Lung (tissue), 11 donors: ENCODE measurements at regions not wholly inside any gene's neighbourhood (a gene's known extent, or its start where the extent isn't known, plus 50 kb on each side); places are given as distances from the start of the nearest gene placed in this dataset.

ENCODE experiments used
- ATAC-seq: fragments of 200-7000 bp; cut with Tn5 transposase; one replicate; pipeline ENCODE4 v1.9.1; 2020; ENCODE audit warnings: moderate number of reproducible peaks; ENCODE audit not compliant: insufficient read depth, low FRiP score
- DNase-seq, 3 donors: peaks; one replicate each; pipeline ENCODE4 v3.0.0-alpha.2; 2013 to 2017
- H3K27ac ChIP-seq, 2 donors: one replicate each; pipeline ENCODE4 v1.5.1; 2013; ENCODE audit warnings: mild to moderate bottlenecking in 2 of 2, moderate library complexity in 2 of 2, control low read depth in 1 of 2, inconsistent platforms in 1 of 2, low read depth in 1 of 2, low read length in 1 of 2
- H3K27me3 ChIP-seq, 3 donors: one replicate each; pipeline ENCODE4 v1.5.1; 2013; ENCODE audit warnings: low read length in 2 of 3; ENCODE audit not compliant: control insufficient read depth in 3 of 3, insufficient read depth in 3 of 3
- H3K36me3 ChIP-seq, 4 donors: one replicate each; pipeline ENCODE4 v1.5.1; 2013; ENCODE audit warnings: low read length in 4 of 4, mild to moderate bottlenecking in 1 of 4, moderate library complexity in 1 of 4; ENCODE audit not compliant: control insufficient read depth in 4 of 4, insufficient read depth in 4 of 4
- H3K4me1 ChIP-seq, 5 donors: one replicate each; pipeline ENCODE4 v1.5.1; 2013; ENCODE audit warnings: low read length in 5 of 5, mild to moderate bottlenecking in 2 of 5, moderate library complexity in 1 of 5; ENCODE audit not compliant: control insufficient read depth in 5 of 5, insufficient read depth in 5 of 5
- H3K4me3 ChIP-seq: one replicate; pipeline ENCODE4 v1.5.1; 2013; ENCODE audit warnings: mild to moderate bottlenecking, control low read depth, moderate library complexity
- H3K9ac ChIP-seq, 2 donors: one replicate each; pipeline ENCODE4 v1.5.1; 2013; ENCODE audit warnings: low read length in 2 of 2, control low read depth in 1 of 2; ENCODE audit not compliant: insufficient read depth in 1 of 2
- H3K9me3 ChIP-seq, 4 donors: one replicate each; pipeline ENCODE4 v1.5.1; 2013; ENCODE audit warnings: low read length in 3 of 4, mild to moderate bottlenecking in 1 of 4, moderate library complexity in 1 of 4; ENCODE audit not compliant: control insufficient read depth in 4 of 4, insufficient read depth in 3 of 4
- WGBS, 2 donors: extraction: QIAGEN DNeasy Blood & Tissue Kit; methylation state at CpG; one replicate each; pipeline ENCODE4 v1.1.7; 2013; 5-methylcytosine and 5-hydroxymethylcytosine counted together
- TF ChIP-seq, protein P1 (sequence below): IDR thresholded peaks from 2 replicates; pipeline ENCODE4 v1.5.1; 2012; ENCODE audit warnings: mild to moderate bottlenecking; ENCODE audit errors: control extremely low read depth, extremely low read depth
- donor health status: control.
- donor health status: control.
- donor health status: Bipolar disorder and iron deficiency.
- donor health status: healthy.
- donor health status: DM: yes; HTN: yes; CAD: no.

DNA sequence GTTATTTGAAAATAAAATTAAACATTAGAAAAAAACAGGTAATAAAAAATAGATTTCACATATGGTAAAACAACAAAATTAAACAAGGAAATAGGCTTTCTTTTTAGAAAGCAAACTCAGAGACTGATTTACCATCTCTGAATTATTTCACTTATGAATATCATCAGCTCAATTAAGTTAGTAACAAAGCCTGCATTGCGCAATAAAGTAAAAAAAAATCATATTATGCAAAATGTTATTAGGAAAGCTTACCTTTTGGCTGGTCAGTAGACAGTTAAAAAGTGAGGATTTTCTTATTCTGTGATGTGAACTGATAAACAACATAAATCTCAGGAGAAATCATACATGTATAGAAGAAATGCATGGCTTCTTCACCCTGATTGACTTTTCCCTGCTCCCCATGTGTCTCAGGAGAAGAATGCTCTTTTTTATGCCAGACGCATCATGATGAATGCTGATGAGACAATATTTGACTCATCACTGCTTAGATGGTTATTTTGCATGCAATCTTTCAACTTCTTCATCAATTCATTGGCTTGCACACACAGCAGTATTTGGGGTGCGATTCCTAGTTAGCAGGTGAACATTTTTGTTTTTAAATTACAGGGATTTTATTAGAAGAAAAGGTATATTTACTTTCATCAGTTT, 124.5 kb upstream of the USP15 start:
- H3K36me3 ChIP-seq, result no peaks in the 10 kb centered on the region
- no peak for ATAC-seq
- no peaks in the 10 kb centered on the region for H3K27me3 ChIP-seq
- H3K4me3 ChIP-seq, result no peak overlapping the region
- 94 to 95% methylated on average over 3 of the region's 3 CpGs for WGBS, 2 donors
- no peaks in the 10 kb centered on the region for H3K9me3 ChIP-seq
- H3K4me1 ChIP-seq, result no peaks in the 10 kb centered on the region
- TF ChIP-seq, protein P1, sequence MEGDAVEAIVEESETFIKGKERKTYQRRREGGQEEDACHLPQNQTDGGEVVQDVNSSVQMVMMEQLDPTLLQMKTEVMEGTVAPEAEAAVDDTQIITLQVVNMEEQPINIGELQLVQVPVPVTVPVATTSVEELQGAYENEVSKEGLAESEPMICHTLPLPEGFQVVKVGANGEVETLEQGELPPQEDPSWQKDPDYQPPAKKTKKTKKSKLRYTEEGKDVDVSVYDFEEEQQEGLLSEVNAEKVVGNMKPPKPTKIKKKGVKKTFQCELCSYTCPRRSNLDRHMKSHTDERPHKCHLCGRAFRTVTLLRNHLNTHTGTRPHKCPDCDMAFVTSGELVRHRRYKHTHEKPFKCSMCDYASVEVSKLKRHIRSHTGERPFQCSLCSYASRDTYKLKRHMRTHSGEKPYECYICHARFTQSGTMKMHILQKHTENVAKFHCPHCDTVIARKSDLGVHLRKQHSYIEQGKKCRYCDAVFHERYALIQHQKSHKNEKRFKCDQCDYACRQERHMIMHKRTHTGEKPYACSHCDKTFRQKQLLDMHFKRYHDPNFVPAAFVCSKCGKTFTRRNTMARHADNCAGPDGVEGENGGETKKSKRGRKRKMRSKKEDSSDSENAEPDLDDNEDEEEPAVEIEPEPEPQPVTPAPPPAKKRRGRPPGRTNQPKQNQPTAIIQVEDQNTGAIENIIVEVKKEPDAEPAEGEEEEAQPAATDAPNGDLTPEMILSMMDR, result no peak
- no peak for DNase-seq
- H3K27ac ChIP-seq, result no peak overlapping the region
- H3K9ac ChIP-seq, result no peak overlapping the region

GRCh38 chr12:62136496-62136895, 123.7 kb upstream of the USP15 start:
- 50 to 71% methylated on average over 2 of the region's 2 CpGs for WGBS, 2 donors
- H3K36me3 ChIP-seq, result no peaks in the 10 kb centered on the region
- peaks cover 0 to 2% (median 0%) of the 10 kb centered on the region in 4 donors for H3K9me3 ChIP-seq
- H3K4me1 ChIP-seq, result no peaks in the 10 kb centered on the region
- no peak overlapping the region for H3K27ac ChIP-seq
- TF ChIP-seq, protein P1, result no peak
- H3K4me3 ChIP-seq, result no peak overlapping the region
- no peak for DNase-seq
- H3K9ac ChIP-seq, result no peak overlapping the region
- ATAC-seq, result no peak
- H3K27me3 ChIP-seq, result no peaks in the 10 kb centered on the region

DNA sequence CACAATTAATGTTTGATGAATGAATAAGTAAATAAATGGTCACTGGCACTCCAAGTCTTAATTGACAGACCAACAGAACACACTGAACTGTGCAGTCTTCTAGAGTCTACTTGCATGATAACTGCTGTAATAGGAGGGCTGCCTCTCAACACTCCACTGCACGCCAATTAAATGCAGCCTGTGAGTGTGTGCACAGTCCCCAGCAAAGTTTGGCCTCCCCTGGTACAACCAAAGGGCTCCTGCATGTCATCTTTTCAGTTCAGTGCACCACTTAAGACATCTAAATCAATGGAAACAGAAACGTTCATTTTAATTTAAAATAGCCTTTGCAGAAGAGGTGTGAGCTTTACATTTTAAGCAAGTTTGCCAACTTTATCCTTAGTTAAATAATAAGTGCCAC, 121.7 kb upstream of the USP15 start:
- no peak for ATAC-seq
- WGBS, 2 donors, result 64 to 80% methylated on average over 2 of the region's 2 CpGs

More for the DNA sequence above, 121.7 kb upstream of the USP15 start:
- H3K27me3 ChIP-seq, result no peaks in the 10 kb centered on the region
- no peak overlapping the region for H3K4me3 ChIP-seq
- no peak overlapping the region for H3K9ac ChIP-seq
- peaks cover 0 to 2% (median 0%) of the 10 kb centered on the region in 4 donors for H3K9me3 ChIP-seq
- TF ChIP-seq, protein P1, result no peak
- H3K4me1 ChIP-seq, result no peaks in the 10 kb centered on the region
- DNase-seq, result no peak
- H3K27ac ChIP-seq, result no peak overlapping the region
- no peaks in the 10 kb centered on the region for H3K36me3 ChIP-seq
